OCI-LY7 (cell line): ENCODE measurements at regions not wholly inside any gene's neighbourhood (a gene's known extent, or its start where the extent isn't known, plus 50 kb on each side); places are given as distances from the start of the nearest gene placed in this dataset.
"Not testable (repeated sequence)": the region's sequence is repeated elsewhere in the genome, so short reads cannot be mapped to it uniquely, and the experiment has no call there.

Experiments
- BruUV-seq: library from RNA; stranded (reverse); fragments of 400-500 nt; replicated peaks from 2 replicates; lab custom pipeline; 2021; lab: Mats Ljungman, UMichigan
- CTCF ChIA-PET: fragments of 300-600 bp; sonication (Branson Sonifier 250); formaldehyde crosslinking; loops from one replicate; lab custom pipeline; 2022; ENCODE audit warnings: antibody characterized with exemption; ENCODE audit not compliant: unreplicated experiment; lab: Charles Lee
- POLR2A ChIA-PET: fragments of 300-600 bp; sonication (Branson Sonifier 250); formaldehyde crosslinking; loops from one replicate; lab custom pipeline; 2022; ENCODE audit warnings: antibody characterized with exemption; lab: Charles Lee
- DNase-seq: peaks from one replicate; pipeline ENCODE4 v3.0.0-alpha.2; 2015; ENCODE audit warnings: low spot score
- H2AFZ ChIP-seq: fragments of 200-600 bp; sonication (generic), shearing (Covaris generic); 2 replicates; pipeline ENCODE4 v1.6.1; 2014; ENCODE audit warnings: mild to moderate bottlenecking, antibody characterized with exemption, low read length, moderate library complexity
- H3K27ac ChIP-seq: fragments of 200-600 bp; sonication (generic); 2 replicates; pipeline ENCODE4 v1.5.1; 2014; ENCODE audit warnings: mixed run types, low read depth, mild to moderate bottlenecking, moderate library complexity, low read length, inconsistent platforms; ENCODE audit not compliant: poor library complexity, severe bottlenecking
- H3K36me3 ChIP-seq: fragments of 200-600 bp; sonication (generic); 2 replicates; pipeline ENCODE4 v1.6.1; 2014; ENCODE audit warnings: mild to moderate bottlenecking, antibody characterized with exemption, low read length, moderate library complexity, mixed read lengths; ENCODE audit not compliant: insufficient read depth
- H3K4me1 ChIP-seq: fragments of 200-600 bp; sonication (generic); 2 replicates; pipeline ENCODE4 v1.5.1; 2014; ENCODE audit warnings: mild to moderate bottlenecking, low read length; ENCODE audit not compliant: insufficient read depth, poor library complexity, severe bottlenecking
- H3K4me2 ChIP-seq: fragments of 200-600 bp; sonication (generic); 2 replicates; pipeline ENCODE4 v1.6.1; 2014; ENCODE audit warnings: mild to moderate bottlenecking, low read length
- H3K4me3 ChIP-seq: fragments of 200-600 bp; sonication (generic); 2 replicates; pipeline ENCODE4 v1.5.1; 2014; ENCODE audit warnings: mild to moderate bottlenecking, low read depth, low read length; ENCODE audit not compliant: poor library complexity, severe bottlenecking
- H3K79me2 ChIP-seq: fragments of 200-600 bp; sonication (generic); 2 replicates; pipeline ENCODE4 v1.6.1; 2016; ENCODE audit warnings: low read depth, mild to moderate bottlenecking, low read length, moderate library complexity, mixed read lengths; ENCODE audit not compliant: insufficient read depth
- H3K9me2 ChIP-seq: fragments of 200-600 bp; sonication (generic); 2 replicates; pipeline ENCODE4 v1.6.1; 2016; ENCODE audit warnings: mild to moderate bottlenecking, low read length, mixed read lengths; ENCODE audit not compliant: insufficient read depth
- H3K9me3 ChIP-seq: fragments of 200-600 bp; sonication (generic); 2 replicates; pipeline ENCODE4 v1.6.1; 2014; ENCODE audit warnings: mild to moderate bottlenecking, mixed run types, low read length, mixed read lengths
- H4K20me1 ChIP-seq: fragments of 200-600 bp; sonication (generic); 2 replicates; pipeline ENCODE4 v1.6.1; 2014; ENCODE audit warnings: mild to moderate bottlenecking, antibody characterized with exemption, low read length, moderate library complexity, mixed read lengths; ENCODE audit not compliant: insufficient read depth
- EZH2phosphoT487 ChIP-seq: fragments of 200-600 bp; sonication (generic); IDR thresholded peaks from 2 replicates; pipeline ENCODE4 v1.6.1; 2018; ENCODE audit warnings: low read depth, borderline replicate concordance, mild to moderate bottlenecking, mixed run types, antibody characterized with exemption, low read length, moderate library complexity, mixed read lengths
- intact Hi-C: fragments of 100-400 bp; cut with micrococcal nuclease; formaldehyde crosslinking; loops from one replicate; pipeline ENCODE4 v1.10.0; 2022; ENCODE audit not compliant: unreplicated experiment
- TF ChIP-seq, protein P1 (sequence below): fragments of 200-600 bp; sonication (generic); conservative IDR thresholded peaks from 2 replicates; pipeline ENCODE4 v1.5.1; 2014; ENCODE audit warnings: mild to moderate bottlenecking, antibody characterized with exemption, low read length, moderate library complexity, mixed read lengths

DNA sequence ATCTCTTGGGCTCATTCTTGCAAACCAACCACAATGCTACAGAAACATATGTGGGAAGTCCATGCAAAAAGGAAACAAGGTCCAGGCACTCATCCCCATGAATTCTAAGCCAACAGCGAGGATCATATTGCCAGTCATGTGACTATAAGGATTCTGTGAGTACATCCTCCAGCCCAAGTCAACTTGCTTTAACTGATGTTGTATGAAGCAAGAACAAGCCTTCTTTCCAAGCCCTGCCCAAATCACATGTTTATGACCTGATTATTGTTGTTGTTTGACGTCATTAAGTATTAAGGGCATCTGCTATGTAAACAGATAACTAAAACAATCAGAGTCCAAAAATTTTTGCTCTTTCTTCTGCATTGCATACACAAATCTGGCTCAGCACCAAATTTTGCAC, 78.2 kb upstream of the MON1B start:
- H4K20me1 ChIP-seq: no peaks in the 10 kb centered on the region
- no peaks in the 10 kb centered on the region for H3K9me2 ChIP-seq
- no peak for DNase-seq
- no TSS peak for BruUV-seq
- H3K79me2 ChIP-seq: no peaks in the 10 kb centered on the region
- no peaks in the 10 kb centered on the region for H3K4me1 ChIP-seq
- H3K36me3 ChIP-seq: no peaks in the 10 kb centered on the region
- TF ChIP-seq EZH2phosphoT487: no peak
- TF ChIP-seq, protein P1, sequence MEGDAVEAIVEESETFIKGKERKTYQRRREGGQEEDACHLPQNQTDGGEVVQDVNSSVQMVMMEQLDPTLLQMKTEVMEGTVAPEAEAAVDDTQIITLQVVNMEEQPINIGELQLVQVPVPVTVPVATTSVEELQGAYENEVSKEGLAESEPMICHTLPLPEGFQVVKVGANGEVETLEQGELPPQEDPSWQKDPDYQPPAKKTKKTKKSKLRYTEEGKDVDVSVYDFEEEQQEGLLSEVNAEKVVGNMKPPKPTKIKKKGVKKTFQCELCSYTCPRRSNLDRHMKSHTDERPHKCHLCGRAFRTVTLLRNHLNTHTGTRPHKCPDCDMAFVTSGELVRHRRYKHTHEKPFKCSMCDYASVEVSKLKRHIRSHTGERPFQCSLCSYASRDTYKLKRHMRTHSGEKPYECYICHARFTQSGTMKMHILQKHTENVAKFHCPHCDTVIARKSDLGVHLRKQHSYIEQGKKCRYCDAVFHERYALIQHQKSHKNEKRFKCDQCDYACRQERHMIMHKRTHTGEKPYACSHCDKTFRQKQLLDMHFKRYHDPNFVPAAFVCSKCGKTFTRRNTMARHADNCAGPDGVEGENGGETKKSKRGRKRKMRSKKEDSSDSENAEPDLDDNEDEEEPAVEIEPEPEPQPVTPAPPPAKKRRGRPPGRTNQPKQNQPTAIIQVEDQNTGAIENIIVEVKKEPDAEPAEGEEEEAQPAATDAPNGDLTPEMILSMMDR: no peak
- H2AFZ ChIP-seq: no peak overlapping the region
- no peak overlapping the region for H3K4me2 ChIP-seq
- H3K27ac ChIP-seq: no peak overlapping the region
- intact Hi-C loops: no loop called here
- no peak overlapping the region for H3K4me3 ChIP-seq
- ChIA-PET CTCF (no interaction called here), POLR2A (interaction anchor here (0.7 kb wide), 1 partner anchor 51 kb away, joined by 3 read pairs; no protein-coding TSS in a partner anchor)
- H3K9me3 ChIP-seq: no peaks in the 10 kb centered on the region

DNA sequence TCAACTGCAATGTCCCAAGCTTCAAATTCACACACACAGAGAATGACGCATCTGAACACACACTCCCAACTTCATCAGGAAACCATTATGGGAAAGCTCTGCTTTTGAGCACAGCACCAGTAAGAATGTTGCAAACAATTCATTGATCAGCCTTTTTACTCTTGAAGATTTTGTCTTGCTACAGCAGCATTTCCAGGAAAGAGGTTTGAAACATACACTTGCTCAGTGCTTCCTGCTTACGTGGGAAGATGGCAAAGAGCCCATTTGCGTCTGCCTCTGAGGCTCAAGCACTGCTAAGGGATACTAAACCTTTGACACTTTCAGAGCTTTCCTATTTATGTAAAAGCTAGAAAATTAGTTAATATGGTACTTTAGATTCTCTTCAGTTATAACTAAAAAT, 77.2 kb upstream of the MON1B start:
- intact Hi-C loops: no loop called here
- no peaks in the 10 kb centered on the region for H3K79me2 ChIP-seq
- ChIA-PET POLR2A (interaction anchor here (0.6 to 0.7 kb wide), 2 partner anchors 23 to 35 kb away, joined by 3 read pairs; no protein-coding TSS in a partner anchor), CTCF (no interaction called here)
- H2AFZ ChIP-seq: no peak overlapping the region
- no peak overlapping the region for H3K27ac ChIP-seq
- DNase-seq: no peak
- TF ChIP-seq EZH2phosphoT487: no peak
- TF ChIP-seq, protein P1: no peak
- H3K9me2 ChIP-seq: no peaks in the 10 kb centered on the region
- H4K20me1 ChIP-seq: no peaks in the 10 kb centered on the region
- no peak overlapping the region for H3K4me3 ChIP-seq
- no peaks in the 10 kb centered on the region for H3K4me1 ChIP-seq
- no peaks in the 10 kb centered on the region for H3K9me3 ChIP-seq
- no peaks in the 10 kb centered on the region for H3K36me3 ChIP-seq
- no peak overlapping the region for H3K4me2 ChIP-seq
- no TSS peak for BruUV-seq

DNA sequence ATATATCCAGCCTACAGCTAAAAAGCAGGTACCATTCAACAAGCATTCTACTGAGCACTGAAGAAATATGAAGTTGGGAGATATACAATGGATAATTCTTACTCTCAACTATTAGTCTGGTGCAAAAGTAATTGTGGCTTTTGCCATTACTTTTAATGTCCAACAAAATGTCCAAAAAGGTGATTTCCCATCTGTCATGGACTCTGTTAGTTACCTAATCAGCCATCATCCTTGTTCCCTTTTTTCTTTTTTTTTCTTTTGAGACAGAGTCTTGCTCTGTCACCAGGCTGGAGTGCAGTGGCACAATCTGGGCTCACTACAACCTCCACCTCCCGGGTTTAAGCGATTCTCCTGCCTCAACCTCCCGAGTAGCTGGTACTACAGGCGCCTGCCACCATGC, 76.6 kb upstream of the MON1B start:
- H3K9me2 ChIP-seq, intact Hi-C loops, H3K36me3 ChIP-seq, DNase-seq, CTCF ChIA-PET, H4K20me1 ChIP-seq, H3K4me2 ChIP-seq, H3K9me3 ChIP-seq, H3K79me2 ChIP-seq, H2AFZ ChIP-seq, H3K27ac ChIP-seq, BruUV-seq, H3K4me1 ChIP-seq, H3K4me3 ChIP-seq: not testable (repeated sequence)
- POLR2A ChIA-PET: interaction anchor here (0.6 to 0.7 kb wide), 2 partner anchors 23 to 36 kb away, joined by 3 read pairs; no protein-coding TSS in a partner anchor
